ENCODE measurements at regions not wholly inside any gene's neighbourhood (a gene's known extent, or its start where the extent isn't known, plus 50 kb on each side); places are given as distances from the start of the nearest gene placed in this dataset.
"Not testable (repeated sequence)": the region's sequence is repeated elsewhere in the genome, so short reads cannot be mapped to it uniquely, and the experiment has no call there.

- DNase-seq, result no peak
Measured at GRCh38 chr19:28170066-28170465, 1042.9 kb downstream of the UQCRFS1 start.

GRCh38 chr19:28169168-28169887 is 1043.6 kb downstream of the UQCRFS1 start:
- no peak for DNase-seq

- no peak for DNase-seq
Measured at GRCh38 chr19:28168557-28168956, 1044.4 kb downstream of the UQCRFS1 start.

GRCh38 chr19:28166025-28166424 is 1046.9 kb downstream of the UQCRFS1 start:
- DNase-seq, result no peak

GRCh38 chr19:28164214-28164613 is 1048.7 kb downstream of the UQCRFS1 start:
- DNase-seq, result no peak

GRCh38 chr19:28159065-28159464 is 1053.9 kb downstream of the UQCRFS1 start:
- DNase-seq, result no peak

- no peak for DNase-seq
Measured at GRCh38 chr19:28155265-28155664, 1057.7 kb downstream of the UQCRFS1 start.

- no peak for DNase-seq
Measured at GRCh38 chr19:28154077-28154476, 1058.9 kb downstream of the UQCRFS1 start.

GRCh38 chr19:28153123-28153522 is 1059.8 kb downstream of the UQCRFS1 start:
- DNase-seq, result no peak

- DNase-seq, result no peak
Measured at GRCh38 chr19:28152195-28152594, 1060.8 kb downstream of the UQCRFS1 start.

GRCh38 chr19:28150129-28150528 is 1062.8 kb downstream of the UQCRFS1 start:
- no peak for DNase-seq

GRCh38 chr19:28148554-28148953 is 1064.4 kb downstream of the UQCRFS1 start:
- DNase-seq, result no peak

- DNase-seq, result no peak
Measured at GRCh38 chr19:28142258-28142657, 1070.7 kb downstream of the UQCRFS1 start.

- no peak for DNase-seq
Measured at GRCh38 chr19:28140201-28140600, 1072.8 kb downstream of the UQCRFS1 start.

- no peak for DNase-seq
Measured at GRCh38 chr19:28137772-28138171, 1075.2 kb downstream of the UQCRFS1 start.

GRCh38 chr19:28136796-28137195 is 1076.2 kb downstream of the UQCRFS1 start:
- DNase-seq, result no peak

- DNase-seq, result no peak
Measured at GRCh38 chr19:28135825-28136224, 1077.1 kb downstream of the UQCRFS1 start.

- no peak for DNase-seq
Measured at GRCh38 chr19:28134311-28134710, 1078.6 kb downstream of the UQCRFS1 start.

- not testable (repeated sequence) for DNase-seq
Measured at GRCh38 chr19:28130881-28131280, 1082.1 kb downstream of the UQCRFS1 start.

- DNase-seq, result no peak
Measured at GRCh38 chr19:28130066-28130511, 1082.9 kb downstream of the UQCRFS1 start.

GRCh38 chr19:28128341-28128740 is 1084.6 kb downstream of the UQCRFS1 start:
- DNase-seq, result no peak

GRCh38 chr19:28126135-28126898 is 1086.6 kb downstream of the UQCRFS1 start:
- no peak for DNase-seq

- no peak for DNase-seq
Measured at GRCh38 chr19:28122734-28123133, 1090.2 kb downstream of the UQCRFS1 start.

- no peak for DNase-seq
Measured at GRCh38 chr19:28118235-28118634, 1094.7 kb downstream of the UQCRFS1 start.
